HG03521 (cell line): ENCODE measurements at regions not wholly inside any gene's neighbourhood (a gene's known extent, or its start where the extent isn't known, plus 50 kb on each side); places are given as distances from the start of the nearest gene placed in this dataset.

Experiments
- ATAC-seq: cut with Tn5 transposase; IDR thresholded peaks from one replicate; pipeline ENCODE4 v1.9.1; 2021; ENCODE audit warnings: mild to moderate bottlenecking, moderate library complexity; ENCODE audit not compliant: unreplicated experiment

- no peak for ATAC-seq
These were observed 345.2 kb downstream of the PHKB start for GRCh38 chr16:47806309-47806847.

DNA sequence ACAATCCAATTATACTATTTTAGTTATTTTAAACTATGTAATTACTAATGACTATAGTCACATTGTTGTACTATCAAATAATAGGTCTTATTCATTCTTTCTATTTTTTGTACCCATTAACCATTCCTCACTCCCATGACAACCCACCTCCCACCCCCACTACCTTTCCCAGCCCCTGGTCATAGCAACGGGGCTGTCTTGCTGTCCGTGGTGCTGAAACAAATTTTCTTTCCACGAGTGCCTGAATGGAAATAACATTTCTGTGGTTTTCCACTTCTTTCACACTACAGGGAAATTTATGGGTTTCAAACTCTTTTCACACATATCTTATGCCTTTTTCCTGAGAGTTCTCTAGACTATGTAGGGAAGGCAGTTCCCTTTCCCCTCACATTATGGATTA, 326.6 kb downstream of the PHKB start:
- ATAC-seq: no peak

- ATAC-seq: no peak
These were observed 320.5 kb downstream of the PHKB start for GRCh38 chr16:47781673-47782072.

- no peak for ATAC-seq
These were observed 319.2 kb downstream of the PHKB start for GRCh38 chr16:47780213-47780875.

DNA sequence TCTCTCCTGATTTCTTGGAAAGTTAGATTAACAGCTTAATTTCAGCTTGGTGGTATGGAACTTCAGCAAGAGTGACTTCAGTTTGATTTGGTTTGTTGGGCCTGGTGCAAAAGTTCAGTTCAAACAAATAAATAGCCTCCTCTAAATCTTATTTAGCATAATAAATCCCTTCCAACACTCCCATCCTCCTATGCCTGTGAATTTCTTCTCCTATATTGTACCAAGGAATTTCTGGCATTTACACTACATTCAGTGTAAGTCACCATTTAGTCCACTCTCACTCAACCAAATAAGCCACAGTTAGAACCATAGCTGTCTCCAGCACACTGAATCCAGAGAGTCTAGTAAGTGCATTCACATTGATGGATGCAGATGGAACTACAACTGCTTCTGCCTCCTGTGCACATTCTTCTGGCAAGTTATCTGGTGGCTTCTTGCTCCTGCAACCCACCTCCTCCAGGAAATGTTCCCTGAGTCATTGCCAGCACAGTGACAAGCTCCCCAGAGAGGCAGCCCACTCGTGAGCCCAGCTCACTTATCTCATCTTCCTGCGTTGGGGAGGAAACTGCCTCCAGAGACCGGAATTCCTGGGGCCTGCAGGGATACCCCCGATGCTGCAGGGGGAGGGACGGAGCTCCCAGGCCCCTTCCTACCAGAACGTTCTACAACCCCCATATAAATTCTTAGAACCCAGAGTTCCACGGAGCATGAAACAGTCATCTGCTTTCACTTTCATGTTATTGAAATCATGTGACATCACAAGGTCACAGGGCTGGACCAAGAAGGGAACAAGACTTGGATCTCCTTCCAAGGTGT, 318.3 kb downstream of the PHKB start:
- no peak for ATAC-seq

DNA sequence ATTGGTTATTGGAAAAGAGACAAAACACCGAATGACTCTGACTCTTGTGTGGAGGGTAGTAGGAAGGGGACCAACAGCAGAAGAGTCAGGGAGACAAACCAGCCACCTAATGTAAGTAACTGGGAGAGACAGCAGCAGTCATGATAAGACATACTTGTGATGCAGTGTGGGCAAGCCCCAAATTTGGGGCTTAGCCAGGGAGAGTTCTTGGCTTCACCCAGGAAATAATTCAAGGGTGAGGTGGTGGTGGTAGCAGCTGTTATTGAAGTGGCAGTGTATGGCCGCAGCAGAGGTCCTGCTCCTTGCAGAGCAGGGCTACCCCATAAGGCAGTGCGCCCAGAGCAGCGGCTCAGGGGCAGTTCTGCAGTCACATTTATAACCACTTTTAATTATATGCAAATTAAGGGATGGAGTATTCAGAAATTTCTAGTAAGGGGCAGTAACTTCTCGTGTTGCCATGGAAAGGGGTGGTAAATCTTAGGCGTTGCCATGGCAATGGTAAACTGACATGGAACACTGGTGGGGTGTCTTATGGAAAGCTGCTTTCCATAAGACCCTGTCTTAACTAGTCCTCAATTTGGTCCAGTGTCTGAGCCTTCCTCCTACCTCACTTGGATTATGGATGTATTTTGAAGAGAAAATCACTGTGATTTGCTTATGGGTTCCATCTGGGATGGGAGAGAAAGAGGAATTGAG, 317.1 kb downstream of the PHKB start:
- no peak for ATAC-seq

GRCh38 chr16:47777220-47777619, 316.1 kb downstream of the PHKB start:
- no peak for ATAC-seq

DNA sequence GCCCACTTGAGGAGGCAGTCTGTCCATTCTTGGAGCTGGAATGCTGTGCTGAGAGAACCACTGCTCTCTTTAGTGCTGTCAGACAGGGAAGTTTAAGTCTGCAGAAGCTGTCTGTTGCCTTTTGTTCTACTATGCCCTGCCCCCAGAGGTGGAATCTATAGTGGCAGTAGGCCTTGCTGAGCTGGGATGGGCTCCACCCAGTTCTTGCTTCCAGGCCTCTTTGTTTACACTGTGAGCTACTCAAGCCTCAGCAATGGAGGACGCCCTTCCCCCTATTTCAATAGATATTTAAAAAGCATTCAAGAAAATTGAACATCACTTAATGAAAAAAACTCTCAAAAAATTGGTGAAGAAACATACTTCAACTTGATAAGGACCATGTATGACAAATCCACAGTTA, 313.5 kb downstream of the PHKB start:
- ATAC-seq: no peak

DNA sequence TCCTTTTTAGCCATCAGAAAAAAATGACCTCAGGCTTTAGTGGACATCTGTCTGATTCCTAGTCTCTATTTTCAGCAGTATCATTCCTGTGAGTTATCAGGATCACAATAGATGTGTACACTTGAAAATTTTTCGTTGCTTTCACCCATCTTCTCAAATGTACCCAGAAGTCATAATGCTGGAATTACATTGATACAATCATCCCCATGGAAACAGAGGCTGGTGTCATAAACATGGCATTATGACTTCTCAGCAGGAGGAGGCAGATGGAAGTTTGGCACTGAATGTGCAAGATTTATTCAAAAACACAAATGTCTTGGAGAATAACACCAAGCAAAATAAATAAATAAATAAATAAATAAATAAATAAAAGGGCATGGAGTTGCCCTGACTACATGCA, 292.5 kb downstream of the PHKB start:
- ATAC-seq: no peak
